ENCODE measurements at regions not wholly inside any gene's neighbourhood (a gene's known extent, or its start where the extent isn't known, plus 50 kb on each side); places are given as distances from the start of the nearest gene placed in this dataset.
"Not testable (repeated sequence)": the region's sequence is repeated elsewhere in the genome, so short reads cannot be mapped to it uniquely, and the experiment has no call there.

- Histone ChIP-seq H3K36me3 (no peaks in the 10 kb centered on the region), H3K4me3 (no peak overlapping the region), H3K27me3 (ENCODE audit: low read depth) (no peaks in the 10 kb centered on the region), H3K4me1 (no peaks in the 10 kb centered on the region), H3K9me3 (no peaks in the 10 kb centered on the region), H3K27ac (no peak overlapping the region)
- no peak for TF ChIP-seq CTCF (IDR thresholded peaks at IDR 0.05)
- DNase-seq, result no peak
- intact Hi-C loops (cut with DNase I), result no loop called here
- no peak for ATAC-seq
Measured at GRCh38 chr14:85075694-85076476, 454.1 kb upstream of the FLRT2 start.

GRCh38 chr14:85077716-85078115 is 452.2 kb upstream of the FLRT2 start:
- H3K4me3 ChIP-seq; intact Hi-C loops (cut with DNase I); H3K27me3 ChIP-seq (ENCODE audit: low read depth); H3K36me3 ChIP-seq; ATAC-seq; H3K4me1 ChIP-seq; H3K27ac ChIP-seq; H3K9me3 ChIP-seq; DNase-seq: not testable (repeated sequence)

- TF ChIP-seq CTCF (IDR thresholded peaks at IDR 0.05), result no peak
- Histone ChIP-seq H3K9me3 (no peaks in the 10 kb centered on the region), H3K27ac (no peak overlapping the region), H3K4me1 (no peaks in the 10 kb centered on the region), H3K27me3 (ENCODE audit: low read depth) (no peaks in the 10 kb centered on the region), H3K36me3 (no peaks in the 10 kb centered on the region), H3K4me3 (no peak overlapping the region)
- ATAC-seq (no peak), DNase-seq (no peak)
- intact Hi-C loops (cut with DNase I), result no loop called here
Measured at GRCh38 chr14:85079842-85080730, 449.9 kb upstream of the FLRT2 start.

GRCh38 chr14:85084344-85084743 is 445.6 kb upstream of the FLRT2 start:
- DNase-seq, result no peak
- no peaks in the 10 kb centered on the region for H3K36me3 ChIP-seq
- no peaks in the 10 kb centered on the region for H3K9me3 ChIP-seq
- H3K27me3 ChIP-seq (ENCODE audit: low read depth), result no peaks in the 10 kb centered on the region
- H3K4me3 ChIP-seq, result no peak overlapping the region
- intact Hi-C loops (cut with DNase I), result no loop called here
- no peak for TF ChIP-seq CTCF (IDR thresholded peaks at IDR 0.05)
- no peak for ATAC-seq
- H3K4me1 ChIP-seq, result no peaks in the 10 kb centered on the region
- H3K27ac ChIP-seq, result no peak overlapping the region

GRCh38 chr14:85085981-85086380 is 444.0 kb upstream of the FLRT2 start:
- DNase-seq (no peak), ATAC-seq (no peak)
- Histone ChIP-seq H3K4me3 (no peak overlapping the region), H3K27me3 (ENCODE audit: low read depth) (no peaks in the 10 kb centered on the region), H3K9me3 (no peaks in the 10 kb centered on the region), H3K4me1 (no peaks in the 10 kb centered on the region), H3K27ac (no peak overlapping the region), H3K36me3 (no peaks in the 10 kb centered on the region)
- TF ChIP-seq CTCF (IDR thresholded peaks at IDR 0.05), result no peak
- intact Hi-C loops (cut with DNase I), result no loop called here

GRCh38 chr14:85087201-85087600 is 442.7 kb upstream of the FLRT2 start:
- Histone ChIP-seq H3K9me3 (no peaks in the 10 kb centered on the region), H3K4me3 (no peak overlapping the region), H3K36me3 (no peaks in the 10 kb centered on the region), H3K4me1 (no peaks in the 10 kb centered on the region), H3K27me3 (ENCODE audit: low read depth) (no peaks in the 10 kb centered on the region), H3K27ac (no peak overlapping the region)
- ATAC-seq (no peak), DNase-seq (no peak)
- intact Hi-C loops (cut with DNase I), result no loop called here
- TF ChIP-seq CTCF (IDR thresholded peaks at IDR 0.05), result no peak
